ENCODE measurements at regions not wholly inside any gene's neighbourhood (a gene's known extent, or its start where the extent isn't known, plus 50 kb on each side); places are given as distances from the start of the nearest gene placed in this dataset.

DNA sequence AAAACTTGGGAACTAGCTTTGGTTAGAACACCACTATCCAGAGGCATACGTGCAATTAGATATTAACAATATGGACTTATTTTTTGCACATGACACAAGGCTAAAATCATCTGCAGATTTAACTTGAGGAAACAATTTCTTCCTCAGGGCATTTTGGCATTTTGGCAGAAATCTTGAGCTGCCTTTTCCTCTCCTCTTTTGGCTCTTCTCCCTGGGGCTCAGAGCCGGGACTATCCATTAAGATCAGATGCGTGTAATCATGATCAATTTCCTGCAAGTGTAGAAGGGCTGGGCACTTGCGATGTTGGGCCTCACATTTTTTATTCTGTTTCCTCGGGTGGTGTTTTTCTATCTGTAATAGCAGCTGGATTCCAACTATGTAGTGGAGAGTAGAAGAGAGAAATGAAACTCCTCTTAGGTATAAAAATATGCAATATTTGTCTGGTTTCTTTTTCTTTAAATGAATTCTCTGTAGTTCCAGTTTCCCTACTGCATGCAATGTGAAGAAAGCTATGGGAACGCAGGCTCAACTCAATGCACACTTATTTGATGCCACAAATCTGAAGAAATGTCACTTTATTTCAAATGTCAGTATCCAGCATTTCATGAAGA lies 1010.8 kb downstream of the FLRT2 start:
- no peak for TF ChIP-seq POLR2AphosphoS5 (IDR thresholded peaks at IDR 0.05)
- TF ChIP-seq EZH2 (IDR thresholded peaks at IDR 0.05; ENCODE audit: borderline replicate concordance, insufficient read depth, low read length, poor library complexity, severe bottlenecking), result no peak
- TF ChIP-seq, protein P1, sequence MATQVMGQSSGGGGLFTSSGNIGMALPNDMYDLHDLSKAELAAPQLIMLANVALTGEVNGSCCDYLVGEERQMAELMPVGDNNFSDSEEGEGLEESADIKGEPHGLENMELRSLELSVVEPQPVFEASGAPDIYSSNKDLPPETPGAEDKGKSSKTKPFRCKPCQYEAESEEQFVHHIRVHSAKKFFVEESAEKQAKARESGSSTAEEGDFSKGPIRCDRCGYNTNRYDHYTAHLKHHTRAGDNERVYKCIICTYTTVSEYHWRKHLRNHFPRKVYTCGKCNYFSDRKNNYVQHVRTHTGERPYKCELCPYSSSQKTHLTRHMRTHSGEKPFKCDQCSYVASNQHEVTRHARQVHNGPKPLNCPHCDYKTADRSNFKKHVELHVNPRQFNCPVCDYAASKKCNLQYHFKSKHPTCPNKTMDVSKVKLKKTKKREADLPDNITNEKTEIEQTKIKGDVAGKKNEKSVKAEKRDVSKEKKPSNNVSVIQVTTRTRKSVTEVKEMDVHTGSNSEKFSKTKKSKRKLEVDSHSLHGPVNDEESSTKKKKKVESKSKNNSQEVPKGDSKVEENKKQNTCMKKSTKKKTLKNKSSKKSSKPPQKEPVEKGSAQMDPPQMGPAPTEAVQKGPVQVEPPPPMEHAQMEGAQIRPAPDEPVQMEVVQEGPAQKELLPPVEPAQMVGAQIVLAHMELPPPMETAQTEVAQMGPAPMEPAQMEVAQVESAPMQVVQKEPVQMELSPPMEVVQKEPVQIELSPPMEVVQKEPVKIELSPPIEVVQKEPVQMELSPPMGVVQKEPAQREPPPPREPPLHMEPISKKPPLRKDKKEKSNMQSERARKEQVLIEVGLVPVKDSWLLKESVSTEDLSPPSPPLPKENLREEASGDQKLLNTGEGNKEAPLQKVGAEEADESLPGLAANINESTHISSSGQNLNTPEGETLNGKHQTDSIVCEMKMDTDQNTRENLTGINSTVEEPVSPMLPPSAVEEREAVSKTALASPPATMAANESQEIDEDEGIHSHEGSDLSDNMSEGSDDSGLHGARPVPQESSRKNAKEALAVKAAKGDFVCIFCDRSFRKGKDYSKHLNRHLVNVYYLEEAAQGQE (IDR thresholded peaks at IDR 0.05; ENCODE audit: borderline replicate concordance), result no peak
- TF ChIP-seq, protein P2, sequence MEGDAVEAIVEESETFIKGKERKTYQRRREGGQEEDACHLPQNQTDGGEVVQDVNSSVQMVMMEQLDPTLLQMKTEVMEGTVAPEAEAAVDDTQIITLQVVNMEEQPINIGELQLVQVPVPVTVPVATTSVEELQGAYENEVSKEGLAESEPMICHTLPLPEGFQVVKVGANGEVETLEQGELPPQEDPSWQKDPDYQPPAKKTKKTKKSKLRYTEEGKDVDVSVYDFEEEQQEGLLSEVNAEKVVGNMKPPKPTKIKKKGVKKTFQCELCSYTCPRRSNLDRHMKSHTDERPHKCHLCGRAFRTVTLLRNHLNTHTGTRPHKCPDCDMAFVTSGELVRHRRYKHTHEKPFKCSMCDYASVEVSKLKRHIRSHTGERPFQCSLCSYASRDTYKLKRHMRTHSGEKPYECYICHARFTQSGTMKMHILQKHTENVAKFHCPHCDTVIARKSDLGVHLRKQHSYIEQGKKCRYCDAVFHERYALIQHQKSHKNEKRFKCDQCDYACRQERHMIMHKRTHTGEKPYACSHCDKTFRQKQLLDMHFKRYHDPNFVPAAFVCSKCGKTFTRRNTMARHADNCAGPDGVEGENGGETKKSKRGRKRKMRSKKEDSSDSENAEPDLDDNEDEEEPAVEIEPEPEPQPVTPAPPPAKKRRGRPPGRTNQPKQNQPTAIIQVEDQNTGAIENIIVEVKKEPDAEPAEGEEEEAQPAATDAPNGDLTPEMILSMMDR (IDR thresholded peaks at IDR 0.05; ENCODE audit: poor library complexity, severe bottlenecking), result no peak
- TF ChIP-seq SMC3 (conservative IDR thresholded peaks at IDR 0.05; ENCODE audit: poor library complexity), result no peak
- no peak for TF ChIP-seq TAF1 (IDR thresholded peaks at IDR 0.05; ENCODE audit: low read depth)
- no peak for TF ChIP-seq RAD21 (conservative IDR thresholded peaks at IDR 0.05)
- TF ChIP-seq EP300 (conservative IDR thresholded peaks at IDR 0.05; ENCODE audit: poor library complexity, severe bottlenecking), result no peak
